ENCODE measurements at regions not wholly inside any gene's neighbourhood (a gene's known extent, or its start where the extent isn't known, plus 50 kb on each side); places are given as distances from the start of the nearest gene placed in this dataset.
"Not testable (repeated sequence)": the region's sequence is repeated elsewhere in the genome, so short reads cannot be mapped to it uniquely, and the experiment has no call there.

DNA sequence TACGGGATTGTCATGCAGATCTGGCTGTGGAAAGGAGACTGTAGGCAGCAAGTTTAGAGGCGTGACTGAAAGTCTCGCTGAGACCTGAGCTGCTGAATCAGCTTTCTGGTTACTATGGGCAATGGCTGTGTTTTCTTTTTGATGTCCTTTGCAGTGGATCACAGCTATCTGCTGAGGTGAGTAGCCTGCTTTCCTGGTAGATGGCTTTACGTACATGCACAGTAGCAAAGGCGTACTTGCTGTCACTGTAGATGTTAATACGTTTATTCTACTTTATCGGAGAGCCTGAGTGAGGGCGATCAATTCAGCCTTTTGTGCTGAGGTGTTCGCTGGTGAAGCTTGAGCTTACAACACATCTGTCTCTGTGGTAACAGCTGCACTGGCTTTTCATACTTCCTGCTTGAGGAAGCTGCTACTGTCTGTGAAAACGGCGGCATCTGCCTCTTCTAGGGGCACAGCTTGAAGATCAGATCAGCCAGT lies 92.9 kb upstream of the FAM90A1 start:
- H3K9ac ChIP-seq (ENCODE audit: insufficient read depth, low read length); H2AFZ ChIP-seq (ENCODE audit: low read length); H3K36me3 ChIP-seq (ENCODE audit: control insufficient read depth, insufficient read depth, low read length); H3K27ac ChIP-seq (ENCODE audit: insufficient read depth, low read length); H3K27me3 ChIP-seq (ENCODE audit: control insufficient read depth, insufficient read depth, low read length); H3K4me3 ChIP-seq (replicated peaks in 1 of 4; ENCODE audit: control extremely low read depth in 1 of 4, insufficient read depth in 1 of 4, low read depth in 3 of 4, low read length in 4 of 4); H3K4me2 ChIP-seq (ENCODE audit: extremely low read depth, insufficient read depth, low read length); H3K9me3 ChIP-seq (ENCODE audit: control insufficient read depth, insufficient read depth, low read depth, low read length); H3K4me1 ChIP-seq (ENCODE audit: control insufficient read depth, extremely low read depth, insufficient read depth, low read length); H3K79me2 ChIP-seq (ENCODE audit: control insufficient read depth, insufficient read depth, low read length); H4K20me1 ChIP-seq (ENCODE audit: control insufficient read depth, extremely low read depth, insufficient read depth, low read length): not testable (repeated sequence)
- DNase-seq (ENCODE audit: low read depth in 2 of 2), result peak; percentile 0 to 4

GRCh38 chr12:8320791-8321370 lies 93.5 kb upstream of the FAM90A1 start:
- not testable (repeated sequence) for H3K4me3 ChIP-seq (replicated peaks in 1 of 4; ENCODE audit: control extremely low read depth in 1 of 4, insufficient read depth in 1 of 4, low read depth in 3 of 4, low read length in 4 of 4); H3K27ac ChIP-seq (ENCODE audit: insufficient read depth, low read length); H3K9ac ChIP-seq (ENCODE audit: insufficient read depth, low read length); H3K4me2 ChIP-seq (ENCODE audit: extremely low read depth, insufficient read depth, low read length); H2AFZ ChIP-seq (ENCODE audit: low read length); H3K4me1 ChIP-seq (ENCODE audit: control insufficient read depth, extremely low read depth, insufficient read depth, low read length); H3K9me3 ChIP-seq (ENCODE audit: control insufficient read depth, insufficient read depth, low read depth, low read length); DNase-seq (ENCODE audit: low read depth in 2 of 2); H3K36me3 ChIP-seq (ENCODE audit: control insufficient read depth, insufficient read depth, low read length); H3K79me2 ChIP-seq (ENCODE audit: control insufficient read depth, insufficient read depth, low read length); H4K20me1 ChIP-seq (ENCODE audit: control insufficient read depth, extremely low read depth, insufficient read depth, low read length); H3K27me3 ChIP-seq (ENCODE audit: control insufficient read depth, insufficient read depth, low read length)

GRCh38 chr12:8325145-8325839 lies 97.9 kb upstream of the FAM90A1 start:
- H3K27ac ChIP-seq (ENCODE audit: insufficient read depth, low read length); H3K79me2 ChIP-seq (ENCODE audit: control insufficient read depth, insufficient read depth, low read length); H3K9me3 ChIP-seq (ENCODE audit: control insufficient read depth, insufficient read depth, low read depth, low read length); H3K9ac ChIP-seq (ENCODE audit: insufficient read depth, low read length); DNase-seq (ENCODE audit: low read depth in 2 of 2); H3K4me3 ChIP-seq (replicated peaks in 1 of 4; ENCODE audit: control extremely low read depth in 1 of 4, insufficient read depth in 1 of 4, low read depth in 3 of 4, low read length in 4 of 4); H3K4me2 ChIP-seq (ENCODE audit: extremely low read depth, insufficient read depth, low read length); H3K27me3 ChIP-seq (ENCODE audit: control insufficient read depth, insufficient read depth, low read length); H2AFZ ChIP-seq (ENCODE audit: low read length); H3K36me3 ChIP-seq (ENCODE audit: control insufficient read depth, insufficient read depth, low read length); H3K4me1 ChIP-seq (ENCODE audit: control insufficient read depth, extremely low read depth, insufficient read depth, low read length); H4K20me1 ChIP-seq (ENCODE audit: control insufficient read depth, extremely low read depth, insufficient read depth, low read length): not testable (repeated sequence)

- not testable (repeated sequence) for H3K9ac ChIP-seq (ENCODE audit: insufficient read depth, low read length); H3K27ac ChIP-seq (ENCODE audit: insufficient read depth, low read length); H3K4me2 ChIP-seq (ENCODE audit: extremely low read depth, insufficient read depth, low read length); H3K79me2 ChIP-seq (ENCODE audit: control insufficient read depth, insufficient read depth, low read length); H4K20me1 ChIP-seq (ENCODE audit: control insufficient read depth, extremely low read depth, insufficient read depth, low read length); H3K4me1 ChIP-seq (ENCODE audit: control insufficient read depth, extremely low read depth, insufficient read depth, low read length); H3K36me3 ChIP-seq (ENCODE audit: control insufficient read depth, insufficient read depth, low read length); H2AFZ ChIP-seq (ENCODE audit: low read length); H3K9me3 ChIP-seq (ENCODE audit: control insufficient read depth, insufficient read depth, low read depth, low read length); H3K4me3 ChIP-seq (replicated peaks in 1 of 4; ENCODE audit: control extremely low read depth in 1 of 4, insufficient read depth in 1 of 4, low read depth in 3 of 4, low read length in 4 of 4); DNase-seq (ENCODE audit: low read depth in 2 of 2); H3K27me3 ChIP-seq (ENCODE audit: control insufficient read depth, insufficient read depth, low read length)
Measured at GRCh38 chr12:8328835-8329234, 101.4 kb upstream of the FAM90A1 start.

GRCh38 chr12:8332373-8332772 lies 105.0 kb upstream of the FAM90A1 start:
- DNase-seq (ENCODE audit: low read depth in 2 of 2); H3K27me3 ChIP-seq (ENCODE audit: control insufficient read depth, insufficient read depth, low read length); H3K9ac ChIP-seq (ENCODE audit: insufficient read depth, low read length); H3K9me3 ChIP-seq (ENCODE audit: control insufficient read depth, insufficient read depth, low read depth, low read length); H4K20me1 ChIP-seq (ENCODE audit: control insufficient read depth, extremely low read depth, insufficient read depth, low read length); H3K4me3 ChIP-seq (replicated peaks in 1 of 4; ENCODE audit: control extremely low read depth in 1 of 4, insufficient read depth in 1 of 4, low read depth in 3 of 4, low read length in 4 of 4); H2AFZ ChIP-seq (ENCODE audit: low read length); H3K4me1 ChIP-seq (ENCODE audit: control insufficient read depth, extremely low read depth, insufficient read depth, low read length); H3K27ac ChIP-seq (ENCODE audit: insufficient read depth, low read length); H3K4me2 ChIP-seq (ENCODE audit: extremely low read depth, insufficient read depth, low read length); H3K36me3 ChIP-seq (ENCODE audit: control insufficient read depth, insufficient read depth, low read length); H3K79me2 ChIP-seq (ENCODE audit: control insufficient read depth, insufficient read depth, low read length): not testable (repeated sequence)

- H4K20me1 ChIP-seq (ENCODE audit: control insufficient read depth, extremely low read depth, insufficient read depth, low read length); H3K4me3 ChIP-seq (replicated peaks in 1 of 4; ENCODE audit: control extremely low read depth in 1 of 4, insufficient read depth in 1 of 4, low read depth in 3 of 4, low read length in 4 of 4); H3K4me1 ChIP-seq (ENCODE audit: control insufficient read depth, extremely low read depth, insufficient read depth, low read length); H3K9ac ChIP-seq (ENCODE audit: insufficient read depth, low read length); H2AFZ ChIP-seq (ENCODE audit: low read length); H3K27ac ChIP-seq (ENCODE audit: insufficient read depth, low read length); H3K4me2 ChIP-seq (ENCODE audit: extremely low read depth, insufficient read depth, low read length); DNase-seq (ENCODE audit: low read depth in 2 of 2); H3K9me3 ChIP-seq (ENCODE audit: control insufficient read depth, insufficient read depth, low read depth, low read length); H3K27me3 ChIP-seq (ENCODE audit: control insufficient read depth, insufficient read depth, low read length); H3K36me3 ChIP-seq (ENCODE audit: control insufficient read depth, insufficient read depth, low read length); H3K79me2 ChIP-seq (ENCODE audit: control insufficient read depth, insufficient read depth, low read length): not testable (repeated sequence)
Measured at GRCh38 chr12:8351073-8351472, 104.7 kb upstream of the CLEC6A start.

GRCh38 chr12:8354741-8355140 lies 101.0 kb upstream of the CLEC6A start:
- not testable (repeated sequence) for H3K9me3 ChIP-seq (ENCODE audit: control insufficient read depth, insufficient read depth, low read depth, low read length); DNase-seq (ENCODE audit: low read depth in 2 of 2); H3K4me2 ChIP-seq (ENCODE audit: extremely low read depth, insufficient read depth, low read length); H3K4me3 ChIP-seq (replicated peaks in 1 of 4; ENCODE audit: control extremely low read depth in 1 of 4, insufficient read depth in 1 of 4, low read depth in 3 of 4, low read length in 4 of 4); H3K27me3 ChIP-seq (ENCODE audit: control insufficient read depth, insufficient read depth, low read length); H4K20me1 ChIP-seq (ENCODE audit: control insufficient read depth, extremely low read depth, insufficient read depth, low read length); H3K4me1 ChIP-seq (ENCODE audit: control insufficient read depth, extremely low read depth, insufficient read depth, low read length); H2AFZ ChIP-seq (ENCODE audit: low read length); H3K27ac ChIP-seq (ENCODE audit: insufficient read depth, low read length); H3K9ac ChIP-seq (ENCODE audit: insufficient read depth, low read length); H3K79me2 ChIP-seq (ENCODE audit: control insufficient read depth, insufficient read depth, low read length); H3K36me3 ChIP-seq (ENCODE audit: control insufficient read depth, insufficient read depth, low read length)
